Urinary bladder (tissue), 3 donors: ENCODE measurements at regions not wholly inside any gene's neighbourhood (a gene's known extent, or its start where the extent isn't known, plus 50 kb on each side); places are given as distances from the start of the nearest gene placed in this dataset.
A peak's percentile ranks its signal among the peaks of the same experiment; 100 is the strongest.
"Not testable (repeated sequence)": the region's sequence is repeated elsewhere in the genome, so short reads cannot be mapped to it uniquely, and the experiment has no call there.

Experiments
- DNase-seq: peaks from one replicate; pipeline ENCODE4 v3.0.0-alpha.2; 2015; ENCODE audit errors: extremely low spot score
- H3K27ac ChIP-seq: one replicate; pipeline ENCODE4 v1.5.1; 2013; ENCODE audit warnings: low read depth, mild to moderate bottlenecking, moderate library complexity
- H3K36me3 ChIP-seq: one replicate; pipeline ENCODE4 v1.6.1; 2013; ENCODE audit warnings: mild to moderate bottlenecking, moderate library complexity; ENCODE audit not compliant: insufficient read depth
- H3K4me1 ChIP-seq: one replicate; pipeline ENCODE4 v1.6.1; 2013; ENCODE audit warnings: mild to moderate bottlenecking, moderate library complexity; ENCODE audit not compliant: insufficient read depth
- H3K4me3 ChIP-seq: one replicate; pipeline ENCODE4 v1.5.1; 2013; ENCODE audit warnings: low read depth, low read length
- WGBS: extraction: QIAGEN DNeasy Blood & Tissue Kit; methylation state at CpG from one replicate; pipeline ENCODE4 v1.1.7; 2013; 5-methylcytosine and 5-hydroxymethylcytosine counted together
- donor health status: healthy with polysubstance abuse.
- donor health status: healthy.

DNA sequence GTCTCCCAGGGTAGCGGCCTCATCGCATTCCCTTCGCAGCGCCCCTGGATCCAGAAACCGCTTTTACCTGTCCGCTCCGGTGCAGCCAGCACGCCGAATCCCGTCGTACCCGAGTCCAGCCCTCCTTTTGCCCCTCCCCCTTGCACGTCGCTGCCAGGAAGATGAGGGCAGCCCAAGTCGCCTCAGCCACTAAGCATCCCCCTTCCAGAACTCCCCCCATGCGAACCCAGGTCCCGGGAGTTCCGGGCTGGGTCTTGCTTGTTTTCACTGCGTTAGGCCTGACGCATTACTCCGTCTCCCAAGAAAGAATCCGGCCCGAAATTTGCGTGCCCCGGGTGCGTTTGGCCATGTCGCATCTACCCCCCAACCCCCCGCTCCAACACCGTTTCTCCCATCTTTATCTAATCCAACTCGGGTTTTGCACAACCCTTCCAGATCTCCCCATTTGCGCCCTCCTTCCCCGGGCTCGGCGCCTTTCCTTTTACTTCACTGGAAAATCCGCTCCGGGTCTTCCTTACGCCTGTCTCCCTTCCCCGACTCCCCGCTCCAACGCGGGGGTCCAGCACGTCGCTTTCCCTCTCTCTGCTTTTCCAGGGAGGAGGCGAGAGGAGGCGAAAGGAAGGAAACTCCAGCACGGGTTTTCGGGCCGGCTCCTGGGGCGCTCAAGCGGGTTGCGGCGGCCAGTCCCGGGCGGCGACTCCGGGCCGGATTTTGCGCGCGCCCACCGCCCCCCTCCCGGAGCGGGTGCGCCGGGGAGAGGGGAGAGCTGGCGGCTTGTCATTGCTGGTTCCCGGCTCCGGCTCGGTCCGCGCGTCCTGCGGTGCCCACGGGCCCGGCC is 116.0 kb downstream of the CRLF3 start:
- peak; percentile 93 for DNase-seq
- H3K36me3 ChIP-seq, H3K27ac ChIP-seq, H3K4me1 ChIP-seq: not testable (repeated sequence)
- under 1% methylated on average over 74 of the region's 75 CpGs for WGBS
- H3K4me3 ChIP-seq: peak overlapping the region; percentile 72

DNA sequence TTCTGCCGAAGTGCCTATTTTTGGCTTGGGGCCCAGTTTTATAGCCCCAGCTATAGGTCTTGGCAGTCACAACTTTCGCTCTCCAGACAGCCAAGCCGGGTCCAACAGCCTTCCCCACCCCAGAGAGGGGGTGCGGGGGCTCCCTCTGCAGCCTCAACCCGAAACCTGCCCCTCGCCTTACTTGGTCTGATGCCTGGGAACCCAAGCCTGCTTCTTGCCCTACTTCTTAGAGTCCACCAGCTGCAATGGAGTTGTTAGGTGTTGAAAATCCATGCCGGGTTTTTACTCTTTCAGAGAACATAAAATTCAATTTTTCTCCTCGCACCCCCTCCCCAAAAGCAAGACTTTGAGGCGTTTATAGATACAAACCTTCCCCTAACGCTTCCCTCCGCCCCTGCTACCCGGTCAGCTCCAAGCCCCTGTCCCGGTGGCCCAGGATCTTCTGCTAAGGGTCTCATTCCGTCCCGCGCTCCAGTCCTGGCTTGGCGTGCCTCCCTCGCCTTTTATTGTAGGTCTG is 116.7 kb downstream of the CRLF3 start:
- WGBS: 1% methylated on average over 18 of the region's 18 CpGs
- peak overlapping the region; percentile 72 for H3K4me3 ChIP-seq
- DNase-seq: peak; percentile 66
- not testable (repeated sequence) for H3K36me3 ChIP-seq, H3K4me1 ChIP-seq, H3K27ac ChIP-seq

GRCh38 chr17:30706461-30707335 is 117.8 kb downstream of the CRLF3 start:
- H3K27ac ChIP-seq, DNase-seq, H3K36me3 ChIP-seq, H3K4me1 ChIP-seq, H3K4me3 ChIP-seq: not testable (repeated sequence)
- WGBS: 49% methylated on average over 11 of the region's 11 CpGs

DNA sequence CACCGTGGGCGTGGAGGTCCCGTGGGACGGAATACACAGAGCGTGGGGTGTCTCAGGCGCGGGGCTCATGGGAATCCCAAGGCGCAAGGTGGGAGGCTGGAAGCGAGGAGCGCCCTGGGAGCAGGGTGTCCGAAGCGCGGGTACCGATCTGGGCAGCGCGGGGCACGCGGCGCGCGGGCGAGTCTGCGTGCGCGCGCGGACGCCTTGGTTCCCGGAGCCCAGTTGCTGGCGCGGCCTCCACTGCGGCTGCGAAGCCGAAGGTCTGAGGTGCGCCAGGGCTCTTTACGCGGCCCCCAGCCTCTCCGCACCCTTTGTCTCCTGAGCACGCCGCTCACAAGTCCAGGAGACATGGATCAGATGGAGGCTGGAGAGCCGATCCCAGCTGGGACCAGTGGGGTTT is 118.5 kb downstream of the CRLF3 start:
- 2% methylated on average over 41 of the region's 41 CpGs for whole genome bisulfite sequencing
- not testable (repeated sequence) for DNase-seq, H3K4me3 ChIP-seq

DNA sequence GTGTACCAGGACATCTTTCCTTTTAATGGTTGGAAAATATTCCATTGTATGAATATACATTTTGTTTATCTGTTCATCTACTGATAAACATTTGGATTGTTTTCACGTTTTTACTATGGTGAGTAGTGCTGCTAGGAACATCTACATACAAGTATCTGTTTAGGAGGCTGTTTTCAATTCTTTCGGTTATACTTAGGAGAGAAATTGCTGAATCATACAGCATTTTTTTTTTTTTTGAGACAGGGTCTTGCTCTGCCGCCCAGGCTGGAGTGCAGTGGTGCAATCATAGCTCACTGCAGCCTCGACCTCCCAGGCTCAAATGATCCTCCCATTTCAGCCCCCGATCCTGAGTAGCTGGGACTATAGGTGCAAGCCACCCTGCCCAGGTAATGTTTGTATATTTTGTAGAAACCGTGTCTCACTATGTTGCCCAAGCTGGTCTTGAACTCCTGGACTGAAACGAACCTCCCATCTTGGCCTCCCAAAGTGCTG is 122.9 kb downstream of the CRLF3 start:
- WGBS: 61% methylated on average over 7 of the region's 7 CpGs
- no peaks in the 10 kb centered on the region for H3K4me1 ChIP-seq
- no peak overlapping the region for H3K4me3 ChIP-seq
- H3K36me3 ChIP-seq: no peaks in the 10 kb centered on the region
- DNase-seq: no peak
- H3K27ac ChIP-seq: no peak overlapping the region

More for the DNA sequence above, 118.5 kb downstream of the CRLF3 start:
- not testable (repeated sequence) for H3K4me1 ChIP-seq, H3K27ac ChIP-seq, H3K36me3 ChIP-seq

DNA sequence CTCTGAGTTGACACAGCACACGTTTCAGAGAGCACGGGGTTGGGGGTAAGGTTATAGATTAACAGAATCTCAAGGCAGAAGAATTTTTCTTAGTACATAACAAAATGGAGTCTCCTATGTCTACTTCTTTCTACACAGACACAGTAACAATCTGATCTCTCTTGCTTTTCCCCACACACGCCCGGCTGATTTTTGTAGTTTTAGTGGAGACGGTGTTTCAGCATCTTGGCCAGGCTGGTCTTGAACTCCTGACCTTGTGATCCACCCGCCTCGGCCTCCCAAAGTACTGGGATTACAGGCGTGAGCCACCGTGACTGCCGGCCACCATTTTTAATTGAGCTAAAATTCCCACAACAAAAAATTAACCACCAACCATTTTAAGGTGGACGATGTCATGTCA is 123.7 kb downstream of the CRLF3 start:
- DNase-seq, H3K27ac ChIP-seq, H3K4me1 ChIP-seq, H3K36me3 ChIP-seq, H3K4me3 ChIP-seq: not testable (repeated sequence)
- WGBS: 57% methylated on average over 9 of the region's 11 CpGs

DNA sequence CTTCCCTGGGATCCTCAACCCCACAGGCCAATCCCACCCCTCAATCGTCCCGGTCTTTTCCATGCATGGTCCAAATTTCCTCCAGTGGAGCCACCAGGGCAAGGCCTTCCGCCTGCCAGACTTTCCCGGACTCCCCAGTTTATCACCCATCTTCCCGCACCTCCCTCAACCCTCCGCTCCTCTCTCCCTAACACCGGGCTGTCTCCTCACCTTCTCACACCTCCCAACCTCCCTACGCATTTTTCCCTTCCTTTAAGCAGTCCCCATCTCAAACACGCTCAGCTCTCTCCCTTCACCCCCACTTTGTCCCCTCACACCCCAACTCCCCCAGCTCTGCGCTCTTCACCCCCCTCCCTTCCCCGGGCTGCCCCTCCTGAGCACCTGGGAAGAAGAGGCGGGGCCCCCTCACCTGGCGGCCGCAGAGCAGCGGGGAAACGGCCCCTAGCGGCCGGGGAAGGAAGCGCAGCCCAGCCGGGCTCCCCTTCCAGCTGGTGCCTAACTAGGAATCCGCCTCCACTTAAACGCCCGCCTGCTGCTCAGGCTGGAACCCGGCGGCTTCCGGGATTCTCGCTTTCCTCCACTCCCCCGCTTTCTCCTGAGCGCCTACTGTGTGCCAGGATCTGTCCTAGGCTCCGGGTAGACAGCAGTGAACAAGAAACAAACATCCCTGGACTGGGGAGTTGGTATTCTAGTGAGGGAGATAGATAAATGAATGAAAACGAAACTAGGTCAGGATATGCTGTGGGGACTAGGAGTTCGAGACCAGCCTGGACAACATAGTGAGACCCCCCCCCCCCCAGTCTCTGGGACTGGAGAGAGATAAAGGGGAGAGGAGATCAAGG is 126.7 kb downstream of the CRLF3 start:
- not testable (repeated sequence) for H3K4me1 ChIP-seq, DNase-seq, H3K4me3 ChIP-seq, H3K36me3 ChIP-seq, H3K27ac ChIP-seq
- 6% methylated on average over 32 of the region's 32 CpGs for WGBS

DNA sequence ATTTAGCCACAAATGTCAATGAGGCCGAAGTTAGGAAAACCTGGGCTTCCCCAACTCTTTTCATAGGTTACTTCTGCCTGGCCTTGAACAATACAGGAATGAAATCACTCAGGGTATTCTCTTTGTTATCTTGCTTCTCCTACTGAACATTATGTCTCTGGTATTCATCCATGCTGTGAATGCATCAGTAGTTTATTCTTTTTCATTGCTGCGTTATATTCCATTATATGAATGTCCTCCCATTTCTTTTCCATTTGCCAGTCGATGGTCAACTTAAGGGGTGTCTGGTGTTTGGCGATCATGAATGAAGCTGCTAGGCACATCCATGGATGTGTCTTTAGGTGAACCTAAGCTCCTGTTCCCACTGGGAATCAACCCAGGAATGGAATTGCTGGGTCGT is 128.3 kb downstream of the CRLF3 start:
- 96% methylated on average over 5 of the region's 5 CpGs for WGBS
- no peak for DNase-seq
- no peak overlapping the region for H3K4me3 ChIP-seq
- no peak overlapping the region for H3K27ac ChIP-seq
- H3K4me1 ChIP-seq: no peaks in the 10 kb centered on the region
- H3K36me3 ChIP-seq: no peaks in the 10 kb centered on the region

GRCh38 chr17:30695265-30695811 is 129.2 kb downstream of the CRLF3 start:
- not testable (repeated sequence) for DNase-seq, H3K36me3 ChIP-seq, H3K4me3 ChIP-seq, H3K4me1 ChIP-seq, H3K27ac ChIP-seq
- WGBS: 41% methylated on average over 1 of the region's 1 CpG

GRCh38 chr17:30693772-30694171 is 130.7 kb downstream of the CRLF3 start:
- not testable (repeated sequence) for DNase-seq, H3K36me3 ChIP-seq, H3K4me3 ChIP-seq, H3K4me1 ChIP-seq, H3K27ac ChIP-seq
- 17% methylated on average over 20 of the region's 20 CpGs for WGBS

DNA sequence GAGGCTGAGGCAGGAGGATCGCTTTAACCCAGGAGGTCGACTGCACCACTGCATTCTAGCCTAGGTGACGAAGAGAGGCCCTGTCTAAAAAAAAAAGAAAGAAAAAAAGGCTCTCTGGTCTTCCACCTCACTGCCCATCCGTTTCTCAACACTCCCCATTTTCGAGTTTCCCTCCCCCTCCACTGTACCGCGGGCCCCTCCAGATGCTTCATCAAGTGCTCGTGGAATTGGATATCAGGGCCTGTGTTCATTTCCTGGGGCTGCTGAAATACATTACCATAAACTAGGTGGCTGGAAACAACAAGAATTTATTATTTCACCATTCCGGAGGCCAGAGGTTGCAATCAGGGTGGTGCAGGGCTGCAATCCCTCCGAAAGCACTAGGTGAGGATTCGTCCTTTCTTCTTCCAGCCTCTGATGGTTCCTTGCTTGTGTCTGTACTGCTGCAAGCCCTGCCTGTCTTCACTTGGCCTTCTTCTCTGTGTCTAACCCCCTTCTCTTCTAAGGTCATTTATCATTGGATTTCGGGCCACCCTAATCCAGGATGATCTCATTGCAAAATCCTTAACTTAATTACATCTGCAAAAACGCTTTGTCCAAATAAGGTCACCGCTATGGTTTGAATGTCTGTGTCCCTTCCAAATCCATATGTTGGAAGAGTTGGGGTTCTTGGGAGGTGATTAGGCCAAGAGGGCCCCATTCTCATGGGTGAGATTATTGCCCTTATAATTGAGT is 135.1 kb downstream of the CRLF3 start:
- not testable (repeated sequence) for H3K27ac ChIP-seq, H3K4me3 ChIP-seq, H3K4me1 ChIP-seq, H3K36me3 ChIP-seq, DNase-seq
- WGBS: 77% methylated on average over 14 of the region's 14 CpGs
